OCI-LY3 (cell line): ENCODE measurements at regions not wholly inside any gene's neighbourhood (a gene's known extent, or its start where the extent isn't known, plus 50 kb on each side); places are given as distances from the start of the nearest gene placed in this dataset.

Source experiments
- H2AFZ ChIP-seq: fragments of 200-600, 300-600 bp; shearing (Covaris generic); 2 replicates; pipeline ENCODE4 v1.6.0; 2014; ENCODE audit warnings: antibody characterized with exemption, low read depth, low read length
- H3K27ac ChIP-seq: fragments of 200-600, 300-600 bp; sonication (generic); 2 replicates; pipeline ENCODE4 v1.5.1; 2014; ENCODE audit warnings: mild to moderate bottlenecking, low read length, moderate library complexity, mixed read lengths
- H3K27me3 ChIP-seq: fragments of 200-600, 300-600 bp; sonication (generic); 2 replicates; pipeline ENCODE4 v1.6.1; 2014; ENCODE audit warnings: low read depth, low read length, mixed read lengths
- H3K36me3 ChIP-seq: fragments of 200-600, 300-600 bp; sonication (generic); replicated peaks from 2 replicates; pipeline ENCODE3; 2014; ENCODE audit warnings: low read depth, low read length, mixed read lengths
- H3K4me1 ChIP-seq: fragments of 300-600, 200-600 bp; sonication (generic); 2 replicates; pipeline ENCODE4 v1.6.1; 2014; ENCODE audit warnings: low read length, mixed read lengths
- H3K4me2 ChIP-seq: fragments of 200-600, 300-600 bp; sonication (generic); 2 replicates; pipeline ENCODE4 v1.6.1; 2014; ENCODE audit warnings: low read length, mixed read lengths
- H3K4me3 ChIP-seq: fragments of 300-600, 200-600 bp; sonication (generic); 2 replicates; pipeline ENCODE4 v1.5.1; 2014; ENCODE audit warnings: antibody characterized with exemption, mild to moderate bottlenecking, low read length, moderate library complexity
- H3K79me2 ChIP-seq: fragments of 300-600, 200-600 bp; shearing (Covaris generic); 2 replicates; pipeline ENCODE4 v1.6.1; 2014; ENCODE audit warnings: mild to moderate bottlenecking, low read length, mixed read lengths
- H3K9ac ChIP-seq: fragments of 300-600, 200-600 bp; shearing (Covaris generic); 2 replicates; pipeline ENCODE4 v1.6.0; 2014; ENCODE audit warnings: mild to moderate bottlenecking, low read length, moderate library complexity
- H3K9me3 ChIP-seq: fragments of 200-600, 300-600 bp; shearing (Covaris generic); 2 replicates; pipeline ENCODE4 v1.6.1; 2014; ENCODE audit warnings: low read length, mixed read lengths; ENCODE audit not compliant: insufficient read depth
- H4K20me1 ChIP-seq: fragments of 200-600, 300-600 bp; sonication (generic); 2 replicates; pipeline ENCODE4 v1.6.1; 2016; ENCODE audit warnings: low read length, mixed read lengths; ENCODE audit not compliant: insufficient read depth
- CTCF ChIP-seq: fragments of 200-600, 300-600 bp; sonication (generic); IDR thresholded peaks from 2 replicates; pipeline ENCODE4 v1.5.1; 2014; ENCODE audit warnings: antibody characterized with exemption, low read length, low read depth
- EZH2phosphoT487 ChIP-seq: fragments of 200-600 bp; shearing (Covaris generic); IDR thresholded peaks from 2 replicates; pipeline ENCODE4 v1.6.1; 2018; ENCODE audit warnings: antibody characterized with exemption, mixed run types, low read depth

- H3K9ac ChIP-seq: no peak overlapping the region
- no peak overlapping the region for H3K27ac ChIP-seq
- no peaks in the 10 kb centered on the region for H4K20me1 ChIP-seq
- H3K4me2 ChIP-seq: no peak overlapping the region
- H3K36me3 ChIP-seq: no peaks in the 10 kb centered on the region
- H3K9me3 ChIP-seq: no peaks in the 10 kb centered on the region
- TF ChIP-seq EZH2phosphoT487 (no peak), CTCF (no peak)
- H3K79me2 ChIP-seq: no peaks in the 10 kb centered on the region
- peaks cover 5% of the 10 kb centered on the region for H3K4me1 ChIP-seq
- no peaks in the 10 kb centered on the region for H3K27me3 ChIP-seq
- H3K4me3 ChIP-seq: no peak overlapping the region
- H2AFZ ChIP-seq: no peak overlapping the region
These were observed 474.3 kb downstream of the ACTRT1 start for GRCh38 chrX:127577884-127578283.

- Histone ChIP-seq H3K4me3 (no peak overlapping the region), H3K27me3 (no peaks in the 10 kb centered on the region), H3K4me1 (peaks cover 35% of the 10 kb centered on the region), H3K4me2 (no peak overlapping the region), H4K20me1 (no peaks in the 10 kb centered on the region), H3K9ac (no peak overlapping the region), H2AFZ (no peak overlapping the region), H3K36me3 (no peaks in the 10 kb centered on the region), H3K9me3 (no peaks in the 10 kb centered on the region), H3K79me2 (no peaks in the 10 kb centered on the region), H3K27ac (no peak overlapping the region)
- TF ChIP-seq CTCF (no peak), EZH2phosphoT487 (no peak)
These were observed 477.4 kb downstream of the ACTRT1 start for GRCh38 chrX:127574829-127575228.

- Histone ChIP-seq H4K20me1 (no peaks in the 10 kb centered on the region), H3K4me1 (peaks cover 54% of the 10 kb centered on the region), H3K36me3 (peaks cover 3% of the 10 kb centered on the region), H3K4me2 (peak overlapping the region; percentile 73), H3K9ac (peak overlapping the region; percentile 66), H3K4me3 (peak overlapping the region; percentile 58), H3K27me3 (no peaks in the 10 kb centered on the region), H3K9me3 (no peaks in the 10 kb centered on the region), H3K27ac (peak overlapping the region; percentile 95), H2AFZ (no peak overlapping the region), H3K79me2 (no peaks in the 10 kb centered on the region)
- TF ChIP-seq EZH2phosphoT487: no peak
- no peak for TF ChIP-seq CTCF
These were observed 479.7 kb downstream of the ACTRT1 start for GRCh38 chrX:127572471-127572870.

- Histone ChIP-seq H3K4me1 (peaks cover 54% of the 10 kb centered on the region), H3K79me2 (no peaks in the 10 kb centered on the region), H3K27me3 (no peaks in the 10 kb centered on the region), H3K4me2 (peak overlapping the region; percentile 73), H3K9me3 (no peaks in the 10 kb centered on the region), H3K27ac (peak overlapping the region; percentile 95), H3K9ac (peak overlapping the region; percentile 66), H4K20me1 (no peaks in the 10 kb centered on the region), H3K4me3 (peak overlapping the region; percentile 58), H3K36me3 (peaks cover 3% of the 10 kb centered on the region), H2AFZ (no peak overlapping the region)
- TF ChIP-seq EZH2phosphoT487 (no peak), CTCF (no peak)
These were observed 480.4 kb downstream of the ACTRT1 start for GRCh38 chrX:127571834-127572233.
